H1 (cell line): ENCODE measurements at regions not wholly inside any gene's neighbourhood (a gene's known extent, or its start where the extent isn't known, plus 50 kb on each side); places are given as distances from the start of the nearest gene placed in this dataset.

ENCODE experiments used
- CHD1 ChIP-seq: IDR thresholded peaks from 2 replicates; pipeline ENCODE4 v1.6.1; 2012; ENCODE audit warnings: low read depth, low read length, improper control_type of control experiment
- CHD7 ChIP-seq: fragments of 300-600 bp; sonication (generic); IDR thresholded peaks from 2 replicates; pipeline ENCODE4 v1.7.1; 2012; ENCODE audit warnings: low read length, moderate library complexity, mild to moderate bottlenecking, inconsistent platforms; ENCODE audit not compliant: insufficient replicate concordance
- PHF8 ChIP-seq: fragments of 200-600 bp; sonication (generic); conservative IDR thresholded peaks from 2 replicates; pipeline ENCODE4 v1.7.1; 2012; ENCODE audit warnings: low read depth, mild to moderate bottlenecking, inconsistent platforms, low read length, moderate library complexity

- no peak for TF ChIP-seq CHD7
- no peak for TF ChIP-seq PHF8
- TF ChIP-seq CHD1 = no peak
Measured at GRCh38 chr2:145067549-145068030, 547.7 kb upstream of the ZEB2 start (continued).
